Adipocyte (in vitro differentiated cells): ENCODE measurements at regions not wholly inside any gene's neighbourhood (a gene's known extent, or its start where the extent isn't known, plus 50 kb on each side); places are given as distances from the start of the nearest gene placed in this dataset.
A peak's percentile ranks its signal among the peaks of the same experiment; 100 is the strongest.

Source experiments
- DNase-seq: peaks from one replicate; pipeline ENCODE4 v3.0.0-alpha.2; 2015; ENCODE audit warnings: low read depth
- H3K27me3 ChIP-seq: replicated peaks from 2 replicates; pipeline ENCODE4 v1.7.0; 2013; ENCODE audit warnings: mild to moderate bottlenecking, low read length, moderate library complexity; ENCODE audit not compliant: control insufficient read depth, insufficient read depth
- H3K36me3 ChIP-seq: 2 replicates; pipeline ENCODE4 v1.7.0; 2013; ENCODE audit warnings: low read length, mild to moderate bottlenecking, moderate library complexity; ENCODE audit not compliant: control insufficient read depth, insufficient read depth, severe bottlenecking
- H3K4me1 ChIP-seq: 2 replicates; pipeline ENCODE4 v1.7.0; 2013; ENCODE audit warnings: mild to moderate bottlenecking, low read length, moderate library complexity; ENCODE audit not compliant: control insufficient read depth, insufficient read depth
- H3K4me3 ChIP-seq: 2 replicates; pipeline ENCODE4 v1.7.0; 2013; ENCODE audit warnings: mild to moderate bottlenecking, low read length, moderate library complexity
- H3K9ac ChIP-seq: 2 replicates; pipeline ENCODE4 v1.7.0; 2013; ENCODE audit warnings: mild to moderate bottlenecking, low read length, moderate library complexity
- H3K9me3 ChIP-seq: 2 replicates; pipeline ENCODE4 v1.7.0; 2013; ENCODE audit warnings: mild to moderate bottlenecking, low read length, moderate library complexity; ENCODE audit not compliant: control insufficient read depth

- no peak overlapping the region for H3K4me3 ChIP-seq
- H3K9me3 ChIP-seq, result no peaks in the 10 kb centered on the region
- H3K36me3 ChIP-seq, result no peaks in the 10 kb centered on the region
- H3K9ac ChIP-seq, result no peak overlapping the region
- H3K27me3 ChIP-seq, result peaks cover 10% of the 10 kb centered on the region
- no peak for DNase-seq
- H3K4me1 ChIP-seq, result no peaks in the 10 kb centered on the region
These were observed 278.2 kb downstream of the CLIC5 start for GRCh38 chr6:45737331-45738056.

GRCh38 chr6:45736134-45736533 lies 279.5 kb downstream of the CLIC5 start:
- no peak overlapping the region for H3K9ac ChIP-seq
- H3K27me3 ChIP-seq, result peaks cover 13% of the 10 kb centered on the region
- H3K4me3 ChIP-seq, result no peak overlapping the region
- H3K36me3 ChIP-seq, result no peaks in the 10 kb centered on the region
- no peak for DNase-seq
- no peaks in the 10 kb centered on the region for H3K4me1 ChIP-seq
- H3K9me3 ChIP-seq, result no peaks in the 10 kb centered on the region

DNA sequence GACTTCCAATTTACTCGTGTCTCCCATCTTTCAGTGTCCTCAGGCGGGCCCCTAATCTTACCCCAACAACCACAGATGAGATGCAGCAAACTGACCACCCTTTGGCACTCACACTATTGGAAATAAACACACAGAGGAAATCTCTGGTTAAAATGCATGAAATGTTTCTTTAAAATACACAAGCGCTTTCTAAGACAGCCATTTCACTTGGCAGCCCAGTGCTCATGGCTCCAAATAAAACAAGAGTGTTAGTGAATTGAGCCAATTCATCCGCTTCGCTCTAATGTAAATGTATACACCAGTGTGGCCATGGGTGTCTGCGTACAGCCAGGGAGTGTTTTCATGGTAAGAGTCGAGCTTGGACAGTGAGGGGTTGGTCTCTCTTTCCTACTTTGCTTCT lies 282.9 kb downstream of the CLIC5 start:
- Histone ChIP-seq H3K4me3 (no peak overlapping the region), H3K9ac (no peak overlapping the region), H3K27me3 (peaks cover 13% of the 10 kb centered on the region), H3K9me3 (no peaks in the 10 kb centered on the region), H3K4me1 (peaks cover 7% of the 10 kb centered on the region), H3K36me3 (no peaks in the 10 kb centered on the region)
- no peak for DNase-seq

- Histone ChIP-seq H3K9ac (no peak overlapping the region), H3K36me3 (no peaks in the 10 kb centered on the region), H3K27me3 (peaks cover 13% of the 10 kb centered on the region), H3K9me3 (no peaks in the 10 kb centered on the region), H3K4me3 (no peak overlapping the region), H3K4me1 (peaks cover 18% of the 10 kb centered on the region)
- DNase-seq, result no peak
These were observed 285.4 kb downstream of the CLIC5 start for GRCh38 chr6:45730232-45730631.

DNA sequence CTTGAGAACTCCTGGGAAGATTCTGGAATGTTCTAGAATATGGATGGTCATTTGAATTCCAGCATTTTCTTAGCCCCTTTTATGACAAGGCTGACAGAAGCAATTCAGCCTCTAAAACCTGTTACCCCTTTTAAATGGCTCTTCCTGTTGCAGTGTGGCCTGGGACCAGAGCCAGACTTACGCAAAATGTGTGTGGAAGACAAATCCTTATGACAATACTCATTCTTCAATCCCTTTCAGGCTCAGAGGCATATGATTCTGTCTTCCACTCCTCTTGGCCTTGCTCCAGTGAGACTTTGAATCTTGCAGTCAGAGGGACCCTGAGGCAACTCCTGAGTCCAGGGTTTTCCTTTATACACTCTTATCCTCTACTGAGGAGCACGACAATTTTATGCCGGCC lies 287.0 kb downstream of the CLIC5 start:
- H3K27me3 ChIP-seq, result peaks cover 8% of the 10 kb centered on the region
- H3K4me1 ChIP-seq, result peaks cover 22% of the 10 kb centered on the region
- no peak overlapping the region for H3K9ac ChIP-seq
- peak; percentile 61 for DNase-seq
- H3K9me3 ChIP-seq, result no peaks in the 10 kb centered on the region
- H3K4me3 ChIP-seq, result no peak overlapping the region
- no peaks in the 10 kb centered on the region for H3K36me3 ChIP-seq

GRCh38 chr6:45727819-45728449 lies 287.7 kb downstream of the CLIC5 start:
- no peak for DNase-seq
- Histone ChIP-seq H3K27me3 (peaks cover 7% of the 10 kb centered on the region), H3K9me3 (peaks cover 4% of the 10 kb centered on the region), H3K4me1 (peaks cover 22% of the 10 kb centered on the region), H3K9ac (no peak overlapping the region), H3K36me3 (no peaks in the 10 kb centered on the region), H3K4me3 (no peak overlapping the region)

GRCh38 chr6:45727228-45727627 lies 288.4 kb downstream of the CLIC5 start:
- no peak for DNase-seq
- no peaks in the 10 kb centered on the region for H3K36me3 ChIP-seq
- no peak overlapping the region for H3K9ac ChIP-seq
- H3K27me3 ChIP-seq, result peaks cover under 1% of the 10 kb centered on the region
- H3K9me3 ChIP-seq, result peaks cover 4% of the 10 kb centered on the region
- no peak overlapping the region for H3K4me3 ChIP-seq
- peaks cover 22% of the 10 kb centered on the region for H3K4me1 ChIP-seq

GRCh38 chr6:45726444-45726843 lies 289.2 kb downstream of the CLIC5 start:
- H3K27me3 ChIP-seq, result no peaks in the 10 kb centered on the region
- peaks cover 22% of the 10 kb centered on the region for H3K4me1 ChIP-seq
- peaks cover 4% of the 10 kb centered on the region for H3K9me3 ChIP-seq
- H3K36me3 ChIP-seq, result no peaks in the 10 kb centered on the region
- no peak overlapping the region for H3K9ac ChIP-seq
- H3K4me3 ChIP-seq, result no peak overlapping the region
- DNase-seq, result no peak

- H3K27me3 ChIP-seq, result no peaks in the 10 kb centered on the region
- no peak overlapping the region for H3K9ac ChIP-seq
- peak; percentile 59 for DNase-seq
- H3K36me3 ChIP-seq, result no peaks in the 10 kb centered on the region
- no peak overlapping the region for H3K4me3 ChIP-seq
- H3K9me3 ChIP-seq, result peaks cover 4% of the 10 kb centered on the region
- H3K4me1 ChIP-seq, result peaks cover 22% of the 10 kb centered on the region
These were observed 291.1 kb downstream of the CLIC5 start for GRCh38 chr6:45724511-45724910.

DNA sequence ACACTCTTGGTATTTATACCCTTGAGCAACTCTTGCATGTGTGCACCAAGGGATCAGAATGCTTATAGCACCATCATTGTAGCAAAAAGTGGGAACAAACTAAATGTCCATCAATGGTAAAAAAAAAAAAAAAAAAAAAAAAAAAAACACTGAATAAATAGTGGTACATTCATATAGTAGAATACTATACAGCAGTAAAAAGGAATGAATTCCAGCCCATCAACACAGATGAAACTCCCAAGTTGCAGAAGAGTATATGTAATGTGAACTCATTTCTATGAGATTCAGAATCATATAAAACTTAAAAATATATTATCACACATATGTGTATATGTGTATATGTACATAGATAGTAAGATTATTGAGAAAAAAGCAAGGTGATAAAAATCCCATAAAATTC lies 291.6 kb downstream of the CLIC5 start:
- no peaks in the 10 kb centered on the region for H3K36me3 ChIP-seq
- H3K9ac ChIP-seq, result no peak overlapping the region
- H3K27me3 ChIP-seq, result no peaks in the 10 kb centered on the region
- H3K9me3 ChIP-seq, result peaks cover 4% of the 10 kb centered on the region
- DNase-seq, result no peak
- H3K4me1 ChIP-seq, result peaks cover 26% of the 10 kb centered on the region
- no peak overlapping the region for H3K4me3 ChIP-seq

DNA sequence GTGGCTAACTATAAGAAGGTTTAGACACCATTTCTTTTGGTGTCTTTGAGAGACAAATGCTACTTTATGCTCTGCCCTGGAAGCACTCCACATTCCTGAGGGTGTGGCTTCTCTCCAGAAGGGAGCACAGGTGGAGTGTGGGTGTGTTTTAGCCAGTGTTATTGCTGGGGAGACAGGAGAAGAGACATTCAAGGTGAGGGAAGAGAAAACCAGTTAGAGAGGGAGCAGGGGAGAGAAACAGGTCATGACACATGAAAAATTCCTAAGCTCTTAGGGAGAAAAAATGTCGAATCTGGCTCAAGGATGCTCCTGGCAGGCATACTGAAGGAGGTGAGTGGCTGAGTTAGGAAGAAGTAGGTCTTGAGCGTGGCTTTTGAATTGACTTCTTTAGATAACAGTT lies 292.8 kb downstream of the CLIC5 start:
- H3K27me3 ChIP-seq, result no peaks in the 10 kb centered on the region
- no peak overlapping the region for H3K9ac ChIP-seq
- no peaks in the 10 kb centered on the region for H3K36me3 ChIP-seq
- H3K4me1 ChIP-seq, result peaks cover 19% of the 10 kb centered on the region
- no peak for DNase-seq
- peaks cover 4% of the 10 kb centered on the region for H3K9me3 ChIP-seq
- no peak overlapping the region for H3K4me3 ChIP-seq
